ENCODE measurements at regions not wholly inside any gene's neighbourhood (a gene's known extent, or its start where the extent isn't known, plus 50 kb on each side); places are given as distances from the start of the nearest gene placed in this dataset.

DNA sequence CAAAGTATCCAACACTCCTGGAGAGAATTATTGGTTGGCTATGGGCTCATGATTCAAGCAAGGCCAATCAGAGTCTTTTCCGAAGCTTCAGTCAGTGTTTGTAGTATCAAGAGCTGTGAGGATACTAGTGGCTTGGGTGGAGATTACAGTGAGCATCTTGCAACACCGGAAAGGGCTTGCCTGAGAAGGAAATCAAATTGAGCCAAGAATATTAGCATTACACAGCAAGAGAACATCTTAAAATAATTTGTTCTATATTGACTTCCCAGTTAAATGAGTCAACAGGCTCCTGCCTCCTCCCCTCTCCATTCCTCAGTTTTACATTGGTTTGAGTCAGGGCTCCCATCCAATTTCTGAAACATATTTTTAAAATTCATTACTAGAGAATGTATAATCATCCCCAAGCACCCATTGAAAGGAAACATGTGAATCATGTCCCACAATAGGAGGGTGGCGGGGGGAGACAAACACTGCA, 127.4 kb downstream of the ELAPOR2 start:
- dilution Hi-C loops (cut with MboI; ENCODE audit: extremely low pct_ligation_motif_present, low sequenced_read_pairs): no loop called here
- intact Hi-C loops (cut with micrococcal nuclease): no loop called here
- Histone ChIP-seq H3K9me1 (replicated peaks; ENCODE audit: control insufficient read depth, extremely low read depth, insufficient read depth, low read length) (no peaks in the 10 kb centered on the region), H3K4me3 (replicated peaks in 1 of 3; ENCODE audit: insufficient read depth in 1 of 3, low read depth in 1 of 3, low read length in 3 of 3) (no peak overlapping the region), H3K27me3 (ENCODE audit: control insufficient read depth in 2 of 2, insufficient read depth in 2 of 2, low read length in 2 of 2) (no peaks in the 10 kb centered on the region), H3K36me3 (ENCODE audit: control insufficient read depth in 2 of 2, extremely low read depth in 1 of 2, insufficient read depth in 2 of 2, low read length in 2 of 2) (peaks cover 0 to 3% of the 10 kb centered on the region in 2 experiments), H3K9ac (replicated peaks; ENCODE audit: extremely low read depth, insufficient read depth, low read length) (no peak overlapping the region), H4K20me1 (replicated peaks; ENCODE audit: control insufficient read depth, extremely low read depth, insufficient read depth, low read length) (no peaks in the 10 kb centered on the region), H3K27ac (ENCODE audit: insufficient read depth, low read depth, low read length) (peak overlapping the region; percentile 47), H3K4me1 (ENCODE audit: control insufficient read depth, extremely low read depth, insufficient read depth, low read length) (peaks cover 19% of the 10 kb centered on the region), H3K4me2 (ENCODE audit: insufficient read depth, low read length) (peak overlapping the region; percentile 48), H3K79me2 (ENCODE audit: control insufficient read depth, insufficient read depth, low read length) (no peaks in the 10 kb centered on the region), H3K9me3 (replicated peaks; ENCODE audit: control insufficient read depth, insufficient read depth, low read length) (no peaks in the 10 kb centered on the region), H2AFZ (ENCODE audit: low read depth, low read length) (no peak overlapping the region)
- BruUV-seq (replicated peaks): no TSS peak
- FAIRE-seq (peak; percentile 90), DNase-seq (ENCODE audit: low read depth, low spot score) (peak; percentile 77)
- POLR2A ChIA-PET: interaction anchor here (1.0 kb wide), 1 partner anchor 220 kb away, joined by 3 read pairs; the partner anchor contains the start of gene DMTF1
- CTCF ChIA-PET: interaction anchor here (1.0 to 17.7 kb wide), 10 partner anchors 9 to 287 kb away, joined by 3 to 343 read pairs (median 4); partner anchors contain the start of genes DMTF1, ELAPOR2 and TMEM243
- TF ChIP-seq MYC (IDR thresholded peaks at IDR 0.05; ENCODE audit: low read depth, low read length): no peak
- TF ChIP-seq, protein P1, sequence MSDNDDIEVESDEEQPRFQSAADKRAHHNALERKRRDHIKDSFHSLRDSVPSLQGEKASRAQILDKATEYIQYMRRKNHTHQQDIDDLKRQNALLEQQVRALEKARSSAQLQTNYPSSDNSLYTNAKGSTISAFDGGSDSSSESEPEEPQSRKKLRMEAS (IDR thresholded peaks at IDR 0.05; ENCODE audit: insufficient read depth, insufficient read length): no peak
- TF ChIP-seq, protein P2, sequence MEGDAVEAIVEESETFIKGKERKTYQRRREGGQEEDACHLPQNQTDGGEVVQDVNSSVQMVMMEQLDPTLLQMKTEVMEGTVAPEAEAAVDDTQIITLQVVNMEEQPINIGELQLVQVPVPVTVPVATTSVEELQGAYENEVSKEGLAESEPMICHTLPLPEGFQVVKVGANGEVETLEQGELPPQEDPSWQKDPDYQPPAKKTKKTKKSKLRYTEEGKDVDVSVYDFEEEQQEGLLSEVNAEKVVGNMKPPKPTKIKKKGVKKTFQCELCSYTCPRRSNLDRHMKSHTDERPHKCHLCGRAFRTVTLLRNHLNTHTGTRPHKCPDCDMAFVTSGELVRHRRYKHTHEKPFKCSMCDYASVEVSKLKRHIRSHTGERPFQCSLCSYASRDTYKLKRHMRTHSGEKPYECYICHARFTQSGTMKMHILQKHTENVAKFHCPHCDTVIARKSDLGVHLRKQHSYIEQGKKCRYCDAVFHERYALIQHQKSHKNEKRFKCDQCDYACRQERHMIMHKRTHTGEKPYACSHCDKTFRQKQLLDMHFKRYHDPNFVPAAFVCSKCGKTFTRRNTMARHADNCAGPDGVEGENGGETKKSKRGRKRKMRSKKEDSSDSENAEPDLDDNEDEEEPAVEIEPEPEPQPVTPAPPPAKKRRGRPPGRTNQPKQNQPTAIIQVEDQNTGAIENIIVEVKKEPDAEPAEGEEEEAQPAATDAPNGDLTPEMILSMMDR (IDR thresholded peaks at IDR 0.05; ENCODE audit: extremely low read depth in 1 of 2, insufficient read depth in 1 of 2, low read depth in 1 of 2, low read length in 2 of 2): no peak
- peak; percentile 42 for TF ChIP-seq JUN (IDR thresholded peaks at IDR 0.05; ENCODE audit: borderline replicate concordance, insufficient read depth, insufficient read length, low read depth)
- TF ChIP-seq GATA2 (IDR thresholded peaks at IDR 0.05; ENCODE audit: insufficient read depth, insufficient read length, low read depth, low read length): peak; percentile 25
- TF ChIP-seq FOS (IDR thresholded peaks at IDR 0.05; ENCODE audit: borderline replicate concordance, insufficient read depth, low read length): peak; percentile 72
- no peak for TF ChIP-seq EZH2 (IDR thresholded peaks at IDR 0.05; ENCODE audit: borderline replicate concordance, low read depth, low read length, severe bottlenecking)
- TF ChIP-seq POLR2A (IDR thresholded peaks at IDR 0.05; ENCODE audit: low read depth, low read length): no peak
- peak; percentile 42 for TF ChIP-seq POLR2AphosphoS5 (IDR thresholded peaks at IDR 0.05; ENCODE audit: insufficient read depth, low read depth, low read length)

Data from endothelial cell of umbilical vein (primary cell).